ENCODE measurements at regions not wholly inside any gene's neighbourhood (a gene's known extent, or its start where the extent isn't known, plus 50 kb on each side); places are given as distances from the start of the nearest gene placed in this dataset.
A peak's percentile ranks its signal among the peaks of the same experiment; 100 is the strongest.
"Not testable (repeated sequence)": the region's sequence is repeated elsewhere in the genome, so short reads cannot be mapped to it uniquely, and the experiment has no call there.

DNA sequence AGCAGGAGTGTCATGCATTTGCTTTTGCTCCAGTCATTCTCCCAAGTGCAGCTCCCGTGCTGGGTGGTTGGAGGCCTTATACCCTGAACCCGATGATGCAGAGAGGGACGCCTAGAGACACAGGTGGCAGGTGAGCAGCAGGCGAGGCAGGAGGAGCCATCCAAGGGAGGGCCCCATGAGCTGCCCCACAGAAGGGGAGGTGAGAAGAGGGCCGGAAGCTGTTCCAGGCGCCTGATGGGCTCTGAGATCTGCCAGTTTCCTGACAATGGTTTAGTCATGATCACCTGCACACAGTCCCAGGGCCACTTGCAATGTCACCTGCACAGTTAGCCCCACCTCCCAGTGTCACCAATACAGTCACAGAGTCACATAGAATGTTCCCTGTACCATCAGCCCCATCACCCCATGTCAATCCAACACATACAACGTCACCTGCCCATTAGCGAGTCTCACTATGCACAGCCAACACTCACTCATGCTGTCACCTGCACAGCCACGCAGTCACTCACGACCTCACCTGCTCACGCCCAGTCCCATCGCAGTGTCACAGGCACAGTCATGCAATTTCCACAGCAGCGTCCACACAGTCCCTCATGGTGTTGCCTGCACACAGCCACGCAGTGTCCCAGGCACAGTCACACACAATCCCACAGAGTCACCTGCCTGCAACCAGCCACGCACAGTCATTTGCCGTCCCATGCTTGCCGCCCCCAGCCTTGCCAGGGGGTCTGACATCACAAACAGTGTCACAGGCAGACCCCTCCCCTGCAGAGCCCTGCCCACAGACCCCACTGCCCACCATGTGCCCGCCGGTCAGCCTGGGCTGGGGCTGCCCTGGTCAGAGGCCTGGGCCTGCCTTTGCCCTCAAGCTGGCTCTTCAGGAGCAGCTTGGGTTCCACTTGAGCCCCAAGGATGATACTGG lies 113.4 kb downstream of the LHX2 start:
- DNase-seq = no peak

DNA sequence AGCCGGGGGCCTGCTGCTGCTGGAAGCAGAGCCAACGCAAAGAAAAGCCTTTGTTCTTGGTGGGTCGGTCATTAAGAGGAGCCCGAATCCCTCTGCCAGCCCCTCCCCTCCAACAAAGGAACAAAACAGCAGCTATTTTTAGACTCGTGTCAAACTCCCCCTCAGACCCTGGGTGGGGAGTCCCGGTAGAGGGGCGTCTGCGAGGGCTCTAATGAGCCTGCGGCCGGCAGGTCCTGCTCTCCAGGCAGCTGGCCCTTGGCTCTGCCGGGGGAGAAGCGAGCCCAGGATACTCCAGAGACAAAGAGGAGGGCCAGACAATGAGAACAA lies 114.0 kb downstream of the LHX2 start:
- DNase-seq = no peak

GRCh38 chr9:124126648-124127646 lies 115.4 kb downstream of the LHX2 start:
- DNase-seq = peak in 49 of 58 donors; percentile 8 to 70 (median 30)

DNA sequence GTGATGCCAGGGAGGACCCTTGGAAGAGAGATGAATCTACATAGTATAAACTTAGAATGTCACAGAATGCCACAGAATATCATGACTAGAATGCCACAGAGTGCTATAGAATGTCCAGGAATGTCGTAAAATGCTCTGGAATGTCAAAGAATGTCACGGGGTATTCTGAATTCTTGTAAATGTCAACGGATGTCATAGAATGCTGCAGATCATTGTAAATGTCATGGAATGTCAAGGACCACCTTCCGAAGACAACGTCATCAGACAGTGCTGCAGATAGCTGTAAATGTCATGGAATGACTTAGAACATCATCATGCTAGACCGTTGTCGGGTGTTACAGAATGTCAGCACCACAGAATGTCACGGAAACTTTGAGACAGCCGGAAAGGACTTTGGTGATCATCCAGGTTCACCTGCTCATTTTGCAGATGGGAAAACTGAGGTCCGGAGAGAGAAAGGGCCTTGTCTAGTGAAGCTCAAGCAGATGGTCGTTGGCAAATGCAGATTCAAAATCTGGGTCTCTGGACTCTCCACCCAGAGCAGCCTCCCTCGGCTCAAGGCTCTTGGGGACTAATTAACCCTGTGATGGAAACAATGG lies 117.1 kb downstream of the LHX2 start:
- no peak for DNase-seq

GRCh38 chr9:124130277-124131075 lies 118.9 kb downstream of the LHX2 start:
- DNase-seq = no peak

DNA sequence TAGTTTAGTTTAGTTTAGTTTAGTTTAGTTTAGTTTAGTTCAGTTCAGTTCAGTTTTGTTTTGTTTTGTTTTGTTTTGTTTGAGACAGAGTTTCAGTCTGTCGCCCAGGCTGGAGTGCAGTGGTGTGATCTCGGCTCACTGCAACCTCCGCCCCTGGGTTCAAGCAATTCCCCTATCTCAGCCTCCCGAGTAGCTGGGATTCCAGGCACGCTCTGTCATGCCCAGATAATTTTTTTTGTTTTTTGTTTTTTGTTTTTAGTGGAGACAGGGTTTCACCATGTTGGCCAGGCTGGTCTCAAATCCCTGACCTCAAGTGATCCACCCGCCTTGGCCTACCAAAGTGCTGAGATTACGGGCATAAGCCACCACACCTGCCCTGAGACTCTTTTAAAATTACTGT lies 120.0 kb downstream of the LHX2 start:
- not testable (repeated sequence) for DNase-seq

DNA sequence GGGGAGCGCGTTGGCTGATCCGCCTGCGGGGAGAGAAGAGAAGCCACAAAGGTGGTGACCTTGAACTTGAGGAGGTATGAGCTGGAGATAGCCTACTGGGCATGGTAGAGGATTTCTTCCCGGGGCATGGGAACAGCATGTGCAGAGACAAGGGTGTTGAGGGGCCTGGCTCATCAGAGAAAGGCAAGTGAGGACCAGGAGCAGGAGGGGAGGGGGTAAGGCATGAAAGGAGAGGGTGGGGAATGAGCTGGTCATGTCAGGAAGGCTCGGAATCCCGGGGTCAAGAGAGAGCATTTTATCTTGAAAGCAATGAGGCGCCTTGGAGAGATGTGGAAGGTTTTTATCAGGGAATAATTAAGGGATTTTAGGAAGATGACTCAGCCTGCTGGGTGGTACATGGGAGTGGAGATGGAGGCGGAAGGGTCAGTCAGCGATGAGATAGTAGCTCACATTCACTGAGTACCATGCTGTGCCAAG lies 121.1 kb downstream of the LHX2 start:
- no peak for DNase-seq

DNA sequence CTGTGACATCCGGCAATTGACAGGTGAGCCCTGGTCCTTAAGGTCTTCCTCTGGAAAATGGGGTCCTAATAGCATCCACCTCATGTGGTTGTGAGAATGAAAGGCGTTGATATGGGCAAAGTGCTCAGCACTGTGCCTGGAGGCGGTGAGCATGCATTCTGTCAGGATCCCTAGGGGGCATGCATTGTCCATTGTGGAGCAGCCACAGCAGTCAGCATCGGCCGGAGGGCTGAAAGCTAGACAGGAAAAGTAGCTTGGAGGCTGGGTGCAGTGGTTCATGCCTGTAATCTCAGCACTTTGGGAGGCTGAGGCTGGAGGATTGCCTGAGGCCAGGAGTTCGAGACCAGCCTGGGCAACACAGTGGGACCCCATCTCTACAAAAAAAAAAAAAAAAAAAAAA lies 122.2 kb downstream of the LHX2 start:
- DNase-seq = peak in 28 of 58 donors; percentile 4 to 57 (median 20)

DNA sequence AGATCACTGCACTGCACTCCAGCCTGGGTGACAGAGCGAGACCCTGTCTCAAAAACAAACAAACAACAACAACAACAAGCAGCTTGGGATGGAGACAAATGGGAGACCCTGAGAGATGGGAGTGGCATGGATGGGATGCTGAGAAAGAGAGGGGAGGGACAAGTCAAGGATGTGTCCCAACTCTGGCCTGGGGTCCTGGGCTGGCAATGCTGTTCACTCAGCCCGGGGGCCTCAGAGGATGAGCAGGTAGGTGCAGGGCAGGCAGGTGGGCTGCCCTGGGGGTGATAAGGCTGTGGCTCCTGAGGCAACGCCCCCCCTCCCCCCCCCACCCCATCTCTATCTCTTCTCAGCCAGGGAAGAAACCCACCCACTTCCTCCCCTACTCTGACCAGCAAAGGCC lies 123.0 kb downstream of the LHX2 start:
- no peak for DNase-seq

GRCh38 chr9:124135813-124136365 lies 121.9 kb upstream of the NEK6 start:
- no peak for DNase-seq

DNA sequence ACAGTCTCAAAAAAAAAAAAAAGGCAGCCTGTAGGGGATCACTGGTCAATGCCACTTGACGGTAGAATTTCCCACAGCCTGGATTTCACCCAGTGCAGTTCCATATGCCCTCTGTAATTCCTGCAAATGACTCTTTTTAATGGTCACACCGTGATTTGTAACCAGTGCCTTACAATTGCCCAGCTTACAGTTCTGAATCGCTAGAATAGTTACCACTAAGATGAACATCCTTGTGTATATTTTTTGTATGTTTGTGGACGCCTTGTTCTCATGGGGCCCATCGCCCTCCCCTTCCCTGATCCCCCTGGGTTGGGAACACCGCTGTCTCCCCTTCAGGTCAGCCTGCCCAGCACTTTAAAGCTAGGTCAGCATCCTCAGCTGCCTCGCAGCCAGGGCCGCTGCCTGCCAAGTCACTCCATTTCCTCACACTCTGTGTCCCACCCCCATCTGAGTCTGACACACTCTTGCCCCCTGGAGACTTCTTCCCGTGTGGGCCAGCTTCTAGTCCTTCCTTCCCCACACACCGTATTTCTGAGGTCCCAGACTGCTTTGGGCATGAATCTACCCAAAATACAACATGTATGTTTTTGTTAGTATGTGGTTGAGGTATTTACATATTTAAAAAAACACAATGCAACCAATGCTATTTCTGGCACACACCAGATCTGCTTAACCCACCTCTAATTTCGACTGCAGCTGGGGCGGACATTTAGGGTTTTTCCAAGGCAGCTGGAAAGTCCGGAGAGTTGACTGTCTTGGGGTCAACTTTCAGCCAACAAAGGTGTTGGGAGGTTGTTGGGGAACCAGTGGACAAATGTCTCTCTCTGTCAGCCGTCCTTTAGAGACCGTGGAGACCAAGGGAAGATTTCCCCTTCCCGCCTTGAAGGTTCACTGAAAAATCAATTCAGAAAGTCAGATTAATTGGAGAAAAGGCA lies 120.5 kb upstream of the NEK6 start:
- DNase-seq = no peak

- no peak for DNase-seq
Observed at GRCh38 chr9:124137944-124138335, 119.8 kb upstream of the NEK6 start.

- no peak for DNase-seq
Observed at GRCh38 chr9:124139001-124139400, 118.7 kb upstream of the NEK6 start.

DNA sequence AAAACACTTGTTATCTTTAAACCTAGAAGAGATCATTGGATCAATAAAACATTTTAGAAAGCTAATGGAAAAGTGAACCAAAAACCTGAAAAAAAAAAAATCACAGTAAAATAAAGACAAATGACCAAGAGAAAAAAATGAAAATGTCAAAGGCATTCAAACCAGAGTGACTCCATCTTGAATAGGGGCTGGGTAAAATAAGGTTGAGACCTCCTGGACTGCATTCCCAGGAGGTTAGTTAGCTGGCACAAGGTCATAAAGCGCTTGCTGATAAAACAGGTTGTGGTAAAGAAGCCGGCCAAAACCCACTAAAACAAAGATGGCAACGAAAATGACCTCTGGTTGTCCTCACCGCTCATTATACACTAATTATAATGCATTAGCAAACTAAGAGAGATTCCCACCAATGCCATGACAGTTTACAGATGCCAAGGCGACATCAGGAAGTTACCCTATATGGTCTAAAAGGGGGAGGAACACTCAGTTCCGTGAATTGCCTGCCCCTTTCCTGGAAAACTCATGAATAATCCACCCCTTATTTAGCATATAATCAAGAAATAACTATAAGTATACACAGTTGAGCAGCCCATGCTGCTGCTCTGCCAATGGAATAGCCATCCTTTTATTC lies 116.7 kb upstream of the NEK6 start:
- no peak for DNase-seq

- not testable (repeated sequence) for DNase-seq
Observed at GRCh38 chr9:124144561-124145123, 113.1 kb upstream of the NEK6 start.

GRCh38 chr9:124146031-124146561 lies 111.7 kb upstream of the NEK6 start:
- DNase-seq = no peak

DNA sequence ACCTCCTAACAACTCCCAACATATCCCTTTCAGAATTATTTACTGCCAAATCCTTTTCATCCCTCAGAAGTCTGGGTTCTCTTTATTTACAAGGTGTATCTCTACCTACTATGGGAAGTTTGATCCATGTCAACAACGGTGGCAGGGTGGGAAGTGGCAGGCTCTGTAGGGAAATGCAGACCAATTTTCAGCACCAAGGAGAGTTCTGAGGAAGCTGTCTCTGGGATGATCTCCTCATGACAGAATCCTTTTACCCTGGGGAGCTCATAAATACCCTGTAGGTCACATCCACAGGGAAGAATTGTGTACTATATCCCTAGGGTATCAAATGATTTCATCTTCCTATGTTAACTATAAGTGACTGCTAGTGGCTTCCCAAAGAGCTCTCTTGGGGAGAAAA lies 107.8 kb upstream of the NEK6 start:
- DNase-seq = no peak

DNA sequence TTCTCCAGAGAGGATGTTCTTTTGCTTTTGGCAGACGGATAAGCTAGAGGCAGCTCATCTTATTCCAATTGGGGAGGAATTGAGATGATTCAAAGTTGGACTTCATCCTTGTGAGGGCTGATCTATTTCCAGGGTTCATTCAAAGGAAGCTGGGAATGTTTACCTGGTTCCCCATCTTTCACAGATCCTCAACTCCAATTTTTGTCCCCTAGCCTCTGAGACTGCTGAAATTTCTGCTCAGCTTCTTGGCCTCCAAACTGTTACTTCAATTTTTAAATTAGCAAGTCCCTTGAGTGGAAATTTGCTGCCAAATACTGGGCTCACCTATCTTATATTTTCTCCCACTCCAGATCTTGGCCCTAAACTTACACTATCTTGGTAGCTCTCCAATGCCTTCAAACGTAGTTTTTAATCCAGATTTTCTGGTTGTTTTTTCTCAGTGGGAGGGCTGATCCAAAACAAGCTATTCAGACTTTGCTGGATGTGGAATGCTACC lies 93.9 kb upstream of the NEK6 start:
- DNase-seq = peak in 1 of 58 donors; percentile 14
